Breast epithelium (tissue), 4 donors: ENCODE measurements at regions not wholly inside any gene's neighbourhood (a gene's known extent, or its start where the extent isn't known, plus 50 kb on each side); places are given as distances from the start of the nearest gene placed in this dataset.

Source experiments
- DNase-seq, 2 donors: peaks; one replicate each; pipeline ENCODE4 v3.0.0-alpha.2; 2019; ENCODE audit warnings: low spot score in 2 of 2
- H3K27ac ChIP-seq, 2 donors: fragments of 200-600 bp; sonication (generic) in 1 of 2; one replicate each; pipeline ENCODE4 v1.5.1; 2016 to 2019; ENCODE audit warnings: mild to moderate bottlenecking in 1 of 2
- H3K27me3 ChIP-seq, 2 donors: fragments of 200-600 bp; sonication (generic) in 1 of 2; one replicate each; pipeline versions ENCODE4 v1.5.1 to v1.6.0; 2017 to 2019; ENCODE audit warnings: control low read depth in 1 of 2, mild to moderate bottlenecking in 1 of 2
- H3K36me3 ChIP-seq: fragments of 200-600 bp; one replicate; pipeline ENCODE4 v1.5.1; 2019
- H3K4me1 ChIP-seq, 2 donors: fragments of 200-600 bp; sonication (generic); one replicate each; pipeline ENCODE4 v1.5.1; 2016 to 2019; ENCODE audit warnings: control low read depth in 1 of 2
- H3K4me3 ChIP-seq, 3 donors: fragments of 200-600 bp; sonication (generic); 1 replicate in 2 of 3; 2 replicates in 1 of 3; pipeline ENCODE4 v1.5.1; 2016 to 2019; ENCODE audit warnings: mild to moderate bottlenecking in 3 of 3, moderate library complexity in 2 of 3
- H3K9me3 ChIP-seq, 2 donors: fragments of 200-600 bp; sonication (generic) in 1 of 2; one replicate each; pipeline ENCODE4 v1.5.1; 2016 to 2019; ENCODE audit warnings: control low read depth in 1 of 2
- CTCF ChIP-seq, 3 donors: fragments of 450-650 bp; IDR thresholded peaks; one replicate each; pipeline ENCODE4 v1.5.1; 2016 to 2017; ENCODE audit warnings: antibody characterized with exemption in 3 of 3, mild to moderate bottlenecking in 3 of 3, moderate library complexity in 3 of 3
- POLR2A ChIP-seq: fragments of 450-650 bp; IDR thresholded peaks from one replicate; pipeline ENCODE4 v1.6.1; 2016; ENCODE audit warnings: antibody characterized with exemption, mild to moderate bottlenecking, moderate library complexity
- POLR2AphosphoS5 ChIP-seq, 3 donors: sonication (generic); formaldehyde crosslinking; IDR thresholded peaks; one replicate each; pipeline ENCODE4 v1.6.1; 2017; ENCODE audit warnings: antibody characterized with exemption in 3 of 3
- intact Hi-C: fragments of 100-400 bp; cut with DNase I; formaldehyde crosslinking; loops from one replicate; pipeline ENCODE4 v1.15.1; 2023; ENCODE audit warnings: low total_unique reads

DNA sequence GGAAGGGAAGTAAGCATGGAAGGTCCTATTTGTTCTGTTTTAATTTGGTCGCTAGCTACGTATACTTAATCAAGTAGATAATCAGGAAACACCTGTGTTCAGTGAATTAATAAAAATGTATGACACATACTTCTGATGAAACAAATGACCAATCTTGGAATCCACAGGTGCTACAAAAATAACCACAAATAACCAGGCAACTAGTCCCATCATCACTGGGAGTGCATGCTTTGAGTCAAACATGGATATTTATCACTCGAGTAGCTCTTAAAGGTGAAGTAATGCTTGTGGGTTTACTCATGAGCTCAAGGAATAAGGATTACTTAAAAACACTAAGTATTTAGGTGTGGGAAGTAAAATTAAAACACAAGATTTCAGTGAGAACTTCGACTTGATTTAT, 285.6 kb upstream of the ID4 start:
- H3K27me3 ChIP-seq: no peaks in the 10 kb centered on the region
- DNase-seq: no peak
- H3K9me3 ChIP-seq: peaks cover 0 to 4% of the 10 kb centered on the region in 2 donors
- TF ChIP-seq CTCF (IDR thresholded peaks at IDR 0.05) (no peak), POLR2A (no peak), POLR2AphosphoS5 (IDR thresholded peaks at IDR 0.05) (no peak)
- H3K27ac ChIP-seq: no peak overlapping the region
- intact Hi-C loops: no loop called here
- no peak overlapping the region for H3K4me3 ChIP-seq
- H3K36me3 ChIP-seq: no peaks in the 10 kb centered on the region
- H3K4me1 ChIP-seq: no peaks in the 10 kb centered on the region

GRCh38 chr6:19552076-19552475, 285.1 kb upstream of the ID4 start:
- Histone ChIP-seq H3K9me3 (peaks cover 0 to 4% of the 10 kb centered on the region in 2 donors), H3K4me3 (no peak overlapping the region), H3K27ac (no peak overlapping the region), H3K27me3 (no peaks in the 10 kb centered on the region), H3K4me1 (no peaks in the 10 kb centered on the region), H3K36me3 (no peaks in the 10 kb centered on the region)
- DNase-seq: no peak
- intact Hi-C loops: no loop called here
- no peak for TF ChIP-seq POLR2AphosphoS5 (IDR thresholded peaks at IDR 0.05)
- TF ChIP-seq CTCF (IDR thresholded peaks at IDR 0.05): no peak
- TF ChIP-seq POLR2A: no peak

- H3K27me3 ChIP-seq: no peaks in the 10 kb centered on the region
- TF ChIP-seq POLR2AphosphoS5 (IDR thresholded peaks at IDR 0.05) (no peak), POLR2A (no peak), CTCF (IDR thresholded peaks at IDR 0.05) (no peak)
- intact Hi-C loops: no loop called here
- peaks cover 0 to 4% of the 10 kb centered on the region in 2 donors for H3K9me3 ChIP-seq
- no peak overlapping the region for H3K4me3 ChIP-seq
- no peak overlapping the region for H3K27ac ChIP-seq
- no peaks in the 10 kb centered on the region for H3K36me3 ChIP-seq
- DNase-seq: no peak
- no peaks in the 10 kb centered on the region for H3K4me1 ChIP-seq
Observed at GRCh38 chr6:19552588-19552987, 284.6 kb upstream of the ID4 start.

DNA sequence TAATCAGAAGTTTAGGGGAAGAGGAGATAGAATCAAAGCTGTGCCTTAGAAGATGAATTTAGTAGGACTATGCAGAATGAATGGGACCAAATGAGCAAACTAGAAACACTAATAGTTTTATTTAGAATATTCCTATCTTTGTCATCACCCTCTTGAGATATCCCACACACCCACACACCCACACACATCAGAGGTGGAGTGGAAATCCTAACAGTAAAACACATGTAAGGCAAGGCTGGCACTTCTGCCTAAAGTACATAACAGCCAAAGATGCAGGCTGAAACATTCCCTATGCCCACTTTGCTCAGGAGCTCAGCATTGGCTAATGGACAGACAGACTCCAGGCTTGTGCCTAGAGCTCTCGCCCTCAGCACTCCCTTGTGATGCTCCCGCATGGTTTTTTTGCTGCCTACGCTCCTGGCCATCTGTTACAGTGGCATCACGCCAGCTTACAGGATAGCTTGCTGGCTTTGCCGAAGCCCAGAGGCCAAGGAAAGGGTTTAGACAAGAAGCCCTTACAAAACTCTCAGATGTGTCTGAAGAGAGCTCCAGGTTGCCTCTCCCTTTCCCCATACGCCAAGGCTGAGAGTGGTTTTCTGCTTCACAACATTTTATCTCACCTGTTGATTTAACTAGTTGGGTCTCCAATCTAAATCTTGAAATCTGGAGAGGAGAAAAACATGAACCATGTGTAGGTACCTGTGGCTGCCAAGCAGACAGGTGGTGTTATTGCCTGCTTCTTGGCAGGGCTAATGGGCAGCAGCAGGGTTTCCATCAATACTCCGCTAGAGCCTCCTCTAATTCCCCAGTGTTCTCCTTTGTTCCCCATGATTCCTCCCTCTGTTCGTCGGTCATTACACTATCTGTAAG, 282.6 kb upstream of the ID4 start:
- H3K4me3 ChIP-seq: no peak overlapping the region
- peaks cover 0 to 4% of the 10 kb centered on the region in 2 donors for H3K9me3 ChIP-seq
- no peak for TF ChIP-seq POLR2A
- no peak for TF ChIP-seq CTCF (IDR thresholded peaks at IDR 0.05)
- TF ChIP-seq POLR2AphosphoS5 (IDR thresholded peaks at IDR 0.05): no peak
- intact Hi-C loops: no loop called here
- DNase-seq: no peak
- H3K4me1 ChIP-seq: no peaks in the 10 kb centered on the region
- H3K27me3 ChIP-seq: no peaks in the 10 kb centered on the region
- H3K36me3 ChIP-seq: no peaks in the 10 kb centered on the region
- no peak overlapping the region for H3K27ac ChIP-seq

DNA sequence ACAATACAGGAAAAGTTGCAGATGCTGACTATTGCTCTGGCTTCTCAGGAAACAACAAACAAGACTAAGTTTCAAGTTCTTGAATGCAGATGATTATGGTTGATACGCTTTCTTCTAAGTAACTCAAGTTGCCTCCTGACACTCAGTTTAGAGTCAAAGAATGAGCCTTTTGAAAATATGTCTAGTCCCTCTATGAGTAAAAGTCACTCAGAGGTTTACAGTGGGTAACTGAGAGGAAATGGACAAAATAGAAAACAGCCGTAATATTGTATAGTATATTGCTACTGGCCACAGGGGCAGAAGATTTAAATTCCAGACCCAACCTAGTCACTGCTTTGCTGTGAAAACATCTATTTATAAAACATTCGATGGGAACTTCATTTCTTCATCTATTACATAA, 280.0 kb upstream of the ID4 start:
- Histone ChIP-seq H3K27ac (no peak overlapping the region), H3K4me1 (no peaks in the 10 kb centered on the region), H3K4me3 (no peak overlapping the region), H3K9me3 (peaks cover 0 to 4% of the 10 kb centered on the region in 2 donors), H3K36me3 (no peaks in the 10 kb centered on the region), H3K27me3 (no peaks in the 10 kb centered on the region)
- intact Hi-C loops: no loop called here
- no peak for TF ChIP-seq POLR2AphosphoS5 (IDR thresholded peaks at IDR 0.05)
- TF ChIP-seq CTCF (IDR thresholded peaks at IDR 0.05): no peak
- no peak for TF ChIP-seq POLR2A
- DNase-seq: no peak
